HL-60 (cell line): ENCODE measurements at regions not wholly inside any gene's neighbourhood (a gene's known extent, or its start where the extent isn't known, plus 50 kb on each side); places are given as distances from the start of the nearest gene placed in this dataset.

Experiments used
- CTCF ChIP-seq: IDR thresholded peaks from one replicate; pipeline ENCODE4 v1.5.1; 2011; ENCODE audit warnings: low read length, control low read depth, inconsistent platforms; ENCODE audit not compliant: insufficient read depth
- POLR2AphosphoS5 ChIP-seq: IDR thresholded peaks from 2 replicates; pipeline ENCODE4 v1.6.1; 2012; ENCODE audit warnings: low read depth
- REST ChIP-seq: IDR thresholded peaks from 2 replicates; pipeline ENCODE4 v1.6.1; 2012; ENCODE audit warnings: low read depth; ENCODE audit not compliant: insufficient replicate concordance

DNA sequence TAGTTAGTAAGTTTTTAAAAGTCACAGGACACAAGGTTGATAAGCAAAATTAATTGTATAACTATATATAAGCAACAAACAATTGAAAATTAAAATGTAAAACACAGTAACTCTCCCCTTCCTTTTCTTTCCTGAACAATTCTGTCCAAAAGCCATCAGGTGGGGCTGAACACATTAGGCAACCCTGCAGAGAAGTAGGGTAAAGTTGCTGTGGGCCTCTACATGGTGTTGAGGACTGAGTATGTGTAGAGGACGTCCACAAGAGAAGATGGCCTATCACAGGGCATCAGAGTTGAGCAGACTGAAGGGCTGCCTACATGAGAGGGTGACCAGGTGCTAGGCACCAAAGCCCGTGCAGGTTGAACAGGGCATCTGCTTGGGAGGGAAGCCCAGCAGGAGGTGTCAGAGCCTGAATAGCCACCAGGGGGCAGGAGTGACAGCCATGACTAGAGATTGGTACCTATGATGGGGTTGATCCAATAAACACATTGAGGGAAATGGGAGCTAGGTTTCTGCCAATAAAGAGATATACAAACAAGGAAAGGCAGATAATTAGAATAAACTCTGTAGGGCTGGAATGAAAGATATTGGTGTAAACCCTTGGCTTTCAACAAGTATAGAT is 415.1 kb downstream of the NPIPA8 start:
- TF ChIP-seq CTCF (peak; percentile 60), POLR2AphosphoS5 (no peak), REST (no peak)
